ENCODE measurements at regions not wholly inside any gene's neighbourhood (a gene's known extent, or its start where the extent isn't known, plus 50 kb on each side); places are given as distances from the start of the nearest gene placed in this dataset.

DNA sequence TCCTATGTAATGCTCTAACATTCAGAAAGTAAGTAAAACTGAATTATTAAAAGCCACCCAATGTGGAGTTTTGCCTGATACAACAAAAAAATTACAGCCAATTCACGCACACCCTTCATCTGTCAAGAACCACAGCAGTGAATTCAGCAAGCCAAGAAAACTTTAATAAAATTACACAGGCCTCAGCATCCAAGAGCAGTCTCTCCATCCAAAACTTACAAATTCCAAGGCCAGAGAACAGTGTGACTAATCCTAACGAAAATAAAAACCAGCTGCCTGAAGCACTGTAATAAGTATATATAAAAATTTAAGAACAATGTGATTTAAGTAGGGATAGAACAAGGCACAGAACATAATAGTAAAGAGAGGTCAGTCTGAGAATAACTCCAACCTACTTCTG is 54.2 kb downstream of the SIX6 start:
- DNase-seq (ENCODE audit: low spot score): no peak

DNA sequence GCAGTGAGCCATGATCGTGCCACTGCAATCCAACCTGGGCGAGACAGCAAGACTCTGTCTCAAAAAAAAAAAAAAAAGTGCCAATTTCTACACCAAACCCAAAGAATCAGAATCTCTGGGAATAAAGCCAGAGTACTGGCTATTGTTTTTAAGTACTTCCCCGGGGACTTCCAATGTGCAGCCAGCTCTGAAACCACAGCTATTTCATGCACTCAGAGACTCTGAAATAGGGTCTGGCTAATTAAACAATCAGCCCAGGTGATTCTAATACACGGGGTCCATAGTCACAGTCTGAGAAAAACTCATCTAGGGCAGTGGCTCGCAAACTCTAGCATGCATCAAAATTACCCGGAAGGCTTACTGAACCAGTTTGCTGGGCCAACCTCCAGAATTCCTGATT is 56.3 kb downstream of the SIX6 start:
- peak; percentile 13 for DNase-seq (ENCODE audit: low spot score)

GRCh38 chr14:60566101-60566500 is 57.2 kb downstream of the SIX6 start:
- DNase-seq (ENCODE audit: low spot score): no peak

DNA sequence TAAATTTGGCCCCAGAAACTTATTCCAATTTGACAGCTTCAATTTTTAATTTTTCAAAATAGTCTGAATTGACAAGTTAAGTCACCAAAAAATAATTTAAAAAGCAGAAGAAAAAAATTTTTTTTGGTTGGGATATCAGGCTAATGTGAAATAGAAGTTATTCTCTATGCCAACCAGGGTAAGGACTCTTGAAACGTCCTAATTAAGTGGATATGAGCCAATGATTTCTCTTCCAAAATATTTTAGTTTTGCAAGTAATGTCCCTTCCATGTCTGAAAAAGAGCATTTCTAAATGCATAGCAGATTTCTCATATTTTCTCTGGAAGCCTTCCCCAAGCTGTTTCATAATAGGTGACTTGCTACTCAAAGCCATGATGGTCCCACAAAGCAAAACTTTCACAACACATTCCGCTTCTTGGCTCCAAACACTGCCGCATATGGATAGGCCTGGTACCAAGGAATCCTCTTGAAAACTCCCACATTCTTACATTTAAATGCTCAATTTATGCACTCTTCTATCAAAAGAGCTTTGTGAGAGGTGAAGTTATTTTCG is 65.1 kb downstream of the SIX6 start:
- DNase-seq (ENCODE audit: low spot score): no peak

GRCh38 chr14:60575008-60575407 is 66.1 kb downstream of the SIX6 start:
- DNase-seq (ENCODE audit: low spot score): no peak

DNA sequence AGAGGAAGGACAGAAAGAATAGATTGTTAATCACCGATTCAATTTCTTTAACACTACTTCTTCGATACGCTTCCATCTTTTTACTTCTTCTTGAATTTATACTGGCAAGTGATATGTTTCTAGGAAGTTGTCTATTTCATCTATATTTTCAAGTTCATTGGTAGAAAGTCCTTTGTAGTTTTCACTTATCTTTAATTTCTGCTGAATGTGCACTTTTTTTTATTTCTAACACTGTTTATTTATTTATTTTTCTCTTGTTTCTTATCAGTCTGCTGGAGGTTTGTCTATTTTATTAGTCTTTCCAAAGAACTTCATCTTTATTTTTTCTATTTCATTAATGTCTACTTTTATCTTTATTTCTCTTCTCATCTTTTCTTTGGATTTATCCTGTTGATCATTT is 63.6 kb downstream of the SIX1 start:
- no peak for DNase-seq (ENCODE audit: low spot score)

DNA sequence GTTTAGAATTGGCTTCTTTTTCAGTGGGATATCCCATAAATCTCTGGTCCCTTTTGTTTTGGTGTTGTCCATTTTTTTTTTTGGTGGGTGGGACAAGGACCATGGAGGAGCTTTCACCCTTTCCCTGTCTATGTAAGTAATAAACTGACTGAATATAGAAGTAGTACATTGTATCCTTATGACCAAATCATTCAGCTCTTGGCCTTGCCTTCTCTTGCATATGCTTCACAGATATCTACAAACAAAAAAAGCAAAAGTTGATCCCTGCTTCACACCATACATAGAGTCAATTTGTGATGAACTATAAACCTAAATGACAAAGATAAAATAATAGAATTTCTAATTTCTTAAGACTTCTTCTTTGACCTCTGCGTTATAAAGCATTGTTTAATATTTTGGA is 59.8 kb downstream of the SIX1 start:
- no peak for DNase-seq (ENCODE audit: low spot score)

DNA sequence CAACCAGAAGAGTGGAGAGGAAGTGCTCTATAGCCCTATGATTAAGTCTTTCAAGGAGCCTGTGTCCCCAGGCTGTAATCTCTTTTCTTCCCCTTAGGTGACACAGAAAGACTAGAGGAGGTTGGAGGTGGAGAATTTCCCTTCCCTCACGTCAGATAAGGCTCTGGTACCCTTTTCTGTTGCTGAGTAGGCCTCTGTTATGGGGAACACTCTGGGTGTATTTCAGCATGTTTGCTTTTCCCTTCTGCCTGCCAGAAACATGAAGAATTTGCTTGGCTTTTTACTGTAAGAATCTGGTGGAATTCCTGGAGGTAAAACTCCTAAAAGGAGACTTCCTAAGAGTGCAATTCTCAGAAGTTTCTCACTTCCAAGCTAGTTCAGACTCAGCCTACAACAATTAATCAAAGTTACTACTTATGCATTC is 58.3 kb downstream of the SIX1 start:
- no peak for DNase-seq (ENCODE audit: low spot score)
